ENCODE measurements at regions not wholly inside any gene's neighbourhood (a gene's known extent, or its start where the extent isn't known, plus 50 kb on each side); places are given as distances from the start of the nearest gene placed in this dataset.

GRCh38 chr15:98131924-98132323 lies 171.4 kb downstream of the ARRDC4 start:
- H3K4me2 ChIP-seq (ENCODE audit: extremely low read depth, insufficient read depth, low read length), result no peak overlapping the region
- H3K79me2 ChIP-seq (ENCODE audit: control insufficient read depth, insufficient read depth, low read length), result no peaks in the 10 kb centered on the region
- no peak overlapping the region for H3K9ac ChIP-seq (ENCODE audit: insufficient read depth, low read length)
- H3K27me3 ChIP-seq (ENCODE audit: control insufficient read depth, insufficient read depth, low read length), result no peaks in the 10 kb centered on the region
- DNase-seq (ENCODE audit: low read depth in 2 of 2), result no peak
- H3K9me3 ChIP-seq (ENCODE audit: control insufficient read depth, insufficient read depth, low read depth, low read length), result no peaks in the 10 kb centered on the region
- no peak overlapping the region for H2AFZ ChIP-seq (ENCODE audit: low read length)
- no peak overlapping the region for H3K27ac ChIP-seq (ENCODE audit: insufficient read depth, low read length)
- no peaks in the 10 kb centered on the region for H3K4me1 ChIP-seq (ENCODE audit: control insufficient read depth, extremely low read depth, insufficient read depth, low read length)
- no peaks in the 10 kb centered on the region for H3K36me3 ChIP-seq (ENCODE audit: control insufficient read depth, insufficient read depth, low read length)
- no peaks in the 10 kb centered on the region for H4K20me1 ChIP-seq (ENCODE audit: control insufficient read depth, extremely low read depth, insufficient read depth, low read length)
- no peak overlapping the region for H3K4me3 ChIP-seq (replicated peaks in 1 of 4; ENCODE audit: control extremely low read depth in 1 of 4, insufficient read depth in 1 of 4, low read depth in 3 of 4, low read length in 4 of 4)
- TF ChIP-seq EZH2 (IDR thresholded peaks at IDR 0.05; ENCODE audit: low read length, missing control alignments), result no peak
- TF ChIP-seq, protein P1, sequence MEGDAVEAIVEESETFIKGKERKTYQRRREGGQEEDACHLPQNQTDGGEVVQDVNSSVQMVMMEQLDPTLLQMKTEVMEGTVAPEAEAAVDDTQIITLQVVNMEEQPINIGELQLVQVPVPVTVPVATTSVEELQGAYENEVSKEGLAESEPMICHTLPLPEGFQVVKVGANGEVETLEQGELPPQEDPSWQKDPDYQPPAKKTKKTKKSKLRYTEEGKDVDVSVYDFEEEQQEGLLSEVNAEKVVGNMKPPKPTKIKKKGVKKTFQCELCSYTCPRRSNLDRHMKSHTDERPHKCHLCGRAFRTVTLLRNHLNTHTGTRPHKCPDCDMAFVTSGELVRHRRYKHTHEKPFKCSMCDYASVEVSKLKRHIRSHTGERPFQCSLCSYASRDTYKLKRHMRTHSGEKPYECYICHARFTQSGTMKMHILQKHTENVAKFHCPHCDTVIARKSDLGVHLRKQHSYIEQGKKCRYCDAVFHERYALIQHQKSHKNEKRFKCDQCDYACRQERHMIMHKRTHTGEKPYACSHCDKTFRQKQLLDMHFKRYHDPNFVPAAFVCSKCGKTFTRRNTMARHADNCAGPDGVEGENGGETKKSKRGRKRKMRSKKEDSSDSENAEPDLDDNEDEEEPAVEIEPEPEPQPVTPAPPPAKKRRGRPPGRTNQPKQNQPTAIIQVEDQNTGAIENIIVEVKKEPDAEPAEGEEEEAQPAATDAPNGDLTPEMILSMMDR (conservative IDR thresholded peaks at IDR 0.05 in 1 of 2, IDR thresholded peaks at IDR 0.05 in 1 of 2; ENCODE audit: low read depth in 1 of 2, low read length in 2 of 2), result no peak

- Histone ChIP-seq H3K79me2 (ENCODE audit: control insufficient read depth, insufficient read depth, low read length) (no peaks in the 10 kb centered on the region), H3K4me1 (ENCODE audit: control insufficient read depth, extremely low read depth, insufficient read depth, low read length) (no peaks in the 10 kb centered on the region), H3K4me3 (replicated peaks in 1 of 4; ENCODE audit: control extremely low read depth in 1 of 4, insufficient read depth in 1 of 4, low read depth in 3 of 4, low read length in 4 of 4) (no peak overlapping the region), H2AFZ (ENCODE audit: low read length) (no peak overlapping the region), H4K20me1 (ENCODE audit: control insufficient read depth, extremely low read depth, insufficient read depth, low read length) (no peaks in the 10 kb centered on the region), H3K9ac (ENCODE audit: insufficient read depth, low read length) (no peak overlapping the region), H3K27ac (ENCODE audit: insufficient read depth, low read length) (no peak overlapping the region), H3K9me3 (ENCODE audit: control insufficient read depth, insufficient read depth, low read depth, low read length) (no peaks in the 10 kb centered on the region), H3K27me3 (ENCODE audit: control insufficient read depth, insufficient read depth, low read length) (no peaks in the 10 kb centered on the region), H3K36me3 (ENCODE audit: control insufficient read depth, insufficient read depth, low read length) (no peaks in the 10 kb centered on the region), H3K4me2 (ENCODE audit: extremely low read depth, insufficient read depth, low read length) (no peak overlapping the region)
- no peak for TF ChIP-seq EZH2 (IDR thresholded peaks at IDR 0.05; ENCODE audit: low read length, missing control alignments)
- TF ChIP-seq, protein P1 (conservative IDR thresholded peaks at IDR 0.05 in 1 of 2, IDR thresholded peaks at IDR 0.05 in 1 of 2; ENCODE audit: low read depth in 1 of 2, low read length in 2 of 2), result no peak
- no peak for DNase-seq (ENCODE audit: low read depth in 2 of 2)
Measured at GRCh38 chr15:98134905-98135304, 174.4 kb downstream of the ARRDC4 start.

DNA sequence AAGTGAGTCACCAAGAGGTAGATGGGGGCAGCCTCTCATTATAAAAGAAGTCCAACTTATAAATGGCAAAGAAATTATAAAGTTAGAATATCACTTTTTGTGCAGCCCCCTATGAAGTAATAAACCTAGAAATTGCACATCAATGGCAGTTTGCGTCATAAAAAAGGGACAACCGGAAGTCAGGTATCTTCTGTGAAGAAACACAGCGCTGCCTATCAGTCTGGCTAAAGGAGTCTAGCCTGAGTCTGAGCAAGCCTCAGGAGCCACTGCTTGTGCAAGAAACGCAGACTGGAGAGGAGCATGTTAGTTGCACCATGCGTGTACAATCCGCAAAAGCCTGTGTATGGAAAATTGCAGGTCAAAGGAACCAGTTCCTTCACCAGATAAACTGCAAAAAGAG lies 178.4 kb downstream of the ARRDC4 start:
- no peak for DNase-seq (ENCODE audit: low read depth in 2 of 2)
- no peaks in the 10 kb centered on the region for H4K20me1 ChIP-seq (ENCODE audit: control insufficient read depth, extremely low read depth, insufficient read depth, low read length)
- H3K4me3 ChIP-seq (replicated peaks in 1 of 4; ENCODE audit: control extremely low read depth in 1 of 4, insufficient read depth in 1 of 4, low read depth in 3 of 4, low read length in 4 of 4), result no peak overlapping the region
- TF ChIP-seq, protein P1 (conservative IDR thresholded peaks at IDR 0.05 in 1 of 2, IDR thresholded peaks at IDR 0.05 in 1 of 2; ENCODE audit: low read depth in 1 of 2, low read length in 2 of 2), result no peak
- no peak for TF ChIP-seq EZH2 (IDR thresholded peaks at IDR 0.05; ENCODE audit: low read length, missing control alignments)
- H3K79me2 ChIP-seq (ENCODE audit: control insufficient read depth, insufficient read depth, low read length), result no peaks in the 10 kb centered on the region
- H3K9me3 ChIP-seq (ENCODE audit: control insufficient read depth, insufficient read depth, low read depth, low read length), result no peaks in the 10 kb centered on the region
- no peaks in the 10 kb centered on the region for H3K36me3 ChIP-seq (ENCODE audit: control insufficient read depth, insufficient read depth, low read length)
- H3K9ac ChIP-seq (ENCODE audit: insufficient read depth, low read length), result no peak overlapping the region
- H3K4me2 ChIP-seq (ENCODE audit: extremely low read depth, insufficient read depth, low read length), result no peak overlapping the region
- no peaks in the 10 kb centered on the region for H3K27me3 ChIP-seq (ENCODE audit: control insufficient read depth, insufficient read depth, low read length)
- no peak overlapping the region for H3K27ac ChIP-seq (ENCODE audit: insufficient read depth, low read length)
- no peaks in the 10 kb centered on the region for H3K4me1 ChIP-seq (ENCODE audit: control insufficient read depth, extremely low read depth, insufficient read depth, low read length)
- H2AFZ ChIP-seq (ENCODE audit: low read length), result no peak overlapping the region
